ENCODE measurements at regions not wholly inside any gene's neighbourhood (a gene's known extent, or its start where the extent isn't known, plus 50 kb on each side); places are given as distances from the start of the nearest gene placed in this dataset.
"Not testable (repeated sequence)": the region's sequence is repeated elsewhere in the genome, so short reads cannot be mapped to it uniquely, and the experiment has no call there.

DNA sequence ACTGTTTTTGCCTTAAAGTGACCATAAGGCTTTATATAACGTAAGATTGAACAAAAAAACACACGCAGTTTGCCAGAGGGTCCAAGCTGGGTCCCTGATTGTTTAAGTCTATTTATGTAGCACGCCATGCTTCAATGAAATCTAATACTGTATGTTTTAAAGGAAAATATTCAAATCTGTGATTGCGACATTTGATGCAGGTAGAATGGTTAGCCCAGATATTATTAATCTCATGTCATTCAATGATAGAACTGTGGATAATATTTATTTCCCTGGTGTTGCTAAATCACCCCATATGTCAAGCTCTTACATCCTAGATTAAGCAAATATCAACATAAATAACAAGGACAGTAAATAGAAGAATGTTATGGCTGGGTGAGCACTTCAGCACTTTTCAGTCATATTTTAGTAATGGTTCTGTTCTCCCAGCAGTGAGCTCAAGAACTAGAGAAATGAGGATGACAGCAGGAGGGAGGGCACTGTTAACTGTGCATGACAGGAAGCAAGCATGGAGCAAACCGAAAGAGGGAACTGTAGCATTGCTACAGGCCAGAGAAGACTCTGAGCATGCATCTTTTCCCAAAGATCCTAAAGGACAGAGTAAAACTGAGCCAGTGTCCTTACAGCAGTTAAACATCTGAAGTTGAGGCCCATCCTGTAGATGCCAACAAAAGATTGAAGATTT, 465.7 kb upstream of the MGAT4C start:
- no peak overlapping the region for H3K4me3 ChIP-seq (ENCODE audit: insufficient read length, low read depth)
- no peaks in the 10 kb centered on the region for H3K4me1 ChIP-seq (ENCODE audit: insufficient read depth, insufficient read length)
- H3K9ac ChIP-seq (ENCODE audit: insufficient read length, low read depth) = no peak overlapping the region
- H3K27me3 ChIP-seq (ENCODE audit: insufficient read depth, insufficient read length) = no peaks in the 10 kb centered on the region
- TF ChIP-seq SUZ12 (IDR thresholded peaks at IDR 0.05; ENCODE audit: extremely low read depth, insufficient read depth, insufficient read length) = no peak
- no peak for TF ChIP-seq YY1 (IDR thresholded peaks at IDR 0.05; ENCODE audit: insufficient read depth, insufficient read length)
- no peaks in the 10 kb centered on the region for H3K9me3 ChIP-seq (ENCODE audit: insufficient read depth, low read length)
- H3K36me3 ChIP-seq (ENCODE audit: insufficient read depth, insufficient read length, low read length) = no peaks in the 10 kb centered on the region
- no peak for DNase-seq (ENCODE audit: low read depth, low spot score)

DNA sequence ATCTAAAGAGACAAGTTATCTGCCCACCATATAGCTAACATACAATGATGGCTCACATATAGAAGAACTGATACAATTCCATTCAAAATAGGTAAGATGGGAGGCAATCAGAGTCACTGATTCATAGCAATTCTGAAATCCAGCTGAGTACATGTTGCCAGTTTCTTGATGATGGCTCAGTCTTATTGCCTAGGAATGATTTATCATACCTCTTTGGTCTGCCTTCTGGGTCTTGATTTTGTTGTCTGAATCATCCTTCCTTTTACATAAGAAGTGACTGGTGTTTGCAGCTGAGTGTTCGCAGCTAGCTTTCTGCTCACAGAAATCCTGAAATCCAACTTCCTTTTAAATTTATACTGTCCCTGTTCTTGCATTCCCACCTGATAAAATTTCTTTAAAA, 463.2 kb upstream of the MGAT4C start:
- H3K9me3 ChIP-seq (ENCODE audit: insufficient read depth, low read length) = no peaks in the 10 kb centered on the region
- no peak overlapping the region for H3K9ac ChIP-seq (ENCODE audit: insufficient read length, low read depth)
- H3K27me3 ChIP-seq (ENCODE audit: insufficient read depth, insufficient read length) = no peaks in the 10 kb centered on the region
- H3K36me3 ChIP-seq (ENCODE audit: insufficient read depth, insufficient read length, low read length) = no peaks in the 10 kb centered on the region
- no peaks in the 10 kb centered on the region for H3K4me1 ChIP-seq (ENCODE audit: insufficient read depth, insufficient read length)
- TF ChIP-seq ZNF274 (IDR thresholded peaks at IDR 0.05; ENCODE audit: low read depth, low read length) (no peak), SUZ12 (IDR thresholded peaks at IDR 0.05; ENCODE audit: extremely low read depth, insufficient read depth, insufficient read length) (no peak), YY1 (IDR thresholded peaks at IDR 0.05; ENCODE audit: insufficient read depth, insufficient read length) (no peak)
- no peak for DNase-seq (ENCODE audit: low read depth, low spot score)
- H3K4me3 ChIP-seq (ENCODE audit: insufficient read length, low read depth) = no peak overlapping the region

DNA sequence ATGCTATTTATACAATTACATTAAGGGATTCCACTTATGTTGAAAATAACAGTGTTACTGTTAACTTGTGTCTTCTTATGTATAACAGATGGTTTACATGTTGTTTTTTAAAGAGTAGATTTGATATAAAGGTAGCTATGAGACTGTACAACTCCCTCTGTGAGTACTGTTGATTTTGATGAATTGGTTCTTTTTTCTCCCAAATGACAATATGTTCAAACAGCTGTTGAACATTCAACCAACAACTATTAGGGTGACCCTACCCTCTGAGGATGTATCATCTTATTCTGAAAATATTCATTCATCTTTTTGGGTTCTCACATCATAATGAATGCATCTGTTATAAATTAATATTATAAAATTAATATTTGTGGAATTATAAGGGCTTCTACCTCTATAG, 456.9 kb upstream of the MGAT4C start:
- H3K4me1 ChIP-seq (ENCODE audit: insufficient read depth, insufficient read length) = no peaks in the 10 kb centered on the region
- H3K4me3 ChIP-seq (ENCODE audit: insufficient read length, low read depth) = no peak overlapping the region
- no peaks in the 10 kb centered on the region for H3K36me3 ChIP-seq (ENCODE audit: insufficient read depth, insufficient read length, low read length)
- TF ChIP-seq YY1 (IDR thresholded peaks at IDR 0.05; ENCODE audit: insufficient read depth, insufficient read length) (no peak), SUZ12 (IDR thresholded peaks at IDR 0.05; ENCODE audit: extremely low read depth, insufficient read depth, insufficient read length) (no peak), ZNF274 (IDR thresholded peaks at IDR 0.05; ENCODE audit: low read depth, low read length) (no peak)
- H3K9ac ChIP-seq (ENCODE audit: insufficient read length, low read depth) = no peak overlapping the region
- peaks cover 10% of the 10 kb centered on the region; the same call in 1 of the 2 replicates for H3K9me3 ChIP-seq (ENCODE audit: insufficient read depth, low read length)
- no peaks in the 10 kb centered on the region for H3K27me3 ChIP-seq (ENCODE audit: insufficient read depth, insufficient read length)
- DNase-seq (ENCODE audit: low read depth, low spot score) = no peak

DNA sequence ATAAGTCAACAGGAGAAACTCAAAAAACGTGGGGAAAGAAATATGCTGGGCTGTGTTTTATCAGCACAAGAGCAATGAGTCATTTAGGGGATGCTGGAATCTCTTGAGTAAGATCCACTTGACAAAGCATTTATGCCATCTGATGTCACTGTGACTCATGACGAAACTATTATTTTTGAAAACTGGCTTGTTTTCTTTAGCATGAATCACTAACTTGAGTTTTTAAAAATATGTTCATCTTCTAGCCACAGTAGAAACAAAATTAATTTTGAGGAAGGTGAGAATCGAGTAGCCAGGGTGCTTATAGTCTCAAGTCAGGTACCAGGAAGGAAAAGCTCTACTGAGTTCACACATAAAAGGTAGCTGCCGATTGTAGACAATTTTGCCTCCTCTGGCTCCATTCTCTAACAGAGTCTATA, 456.2 kb upstream of the MGAT4C start:
- Histone ChIP-seq H3K4me3 (ENCODE audit: insufficient read length, low read depth) (no peak overlapping the region), H3K36me3 (ENCODE audit: insufficient read depth, insufficient read length, low read length) (no peaks in the 10 kb centered on the region), H3K27me3 (ENCODE audit: insufficient read depth, insufficient read length) (no peaks in the 10 kb centered on the region), H3K9me3 (ENCODE audit: insufficient read depth, low read length) (peaks cover 13% of the 10 kb centered on the region; the same call in 1 of the 2 replicates), H3K9ac (ENCODE audit: insufficient read length, low read depth) (no peak overlapping the region), H3K4me1 (ENCODE audit: insufficient read depth, insufficient read length) (no peaks in the 10 kb centered on the region)
- TF ChIP-seq YY1 (IDR thresholded peaks at IDR 0.05; ENCODE audit: insufficient read depth, insufficient read length) (no peak), ZNF274 (IDR thresholded peaks at IDR 0.05; ENCODE audit: low read depth, low read length) (no peak), SUZ12 (IDR thresholded peaks at IDR 0.05; ENCODE audit: extremely low read depth, insufficient read depth, insufficient read length) (no peak)
- no peak for DNase-seq (ENCODE audit: low read depth, low spot score)

DNA sequence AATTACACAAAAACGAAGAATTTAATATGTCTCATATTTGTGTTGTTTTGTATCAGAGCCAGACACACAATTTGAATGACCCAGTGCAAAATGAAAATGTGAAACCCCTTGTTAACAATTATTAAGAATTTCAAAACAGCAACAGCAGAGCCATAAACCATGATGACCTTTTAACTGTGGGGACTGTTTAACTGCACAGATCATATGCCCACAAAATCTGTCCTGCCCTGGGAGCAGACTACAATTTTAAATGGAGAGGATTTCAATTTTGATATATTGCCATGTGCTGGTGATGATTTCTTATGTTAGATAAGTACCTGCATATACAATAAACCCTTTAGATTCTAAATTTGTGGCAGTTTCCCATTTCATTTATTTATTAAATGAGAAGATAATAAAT, 455.5 kb upstream of the MGAT4C start:
- Histone ChIP-seq H3K4me1 (ENCODE audit: insufficient read depth, insufficient read length) (no peaks in the 10 kb centered on the region), H3K4me3 (ENCODE audit: insufficient read length, low read depth) (no peak overlapping the region), H3K36me3 (ENCODE audit: insufficient read depth, insufficient read length, low read length) (no peaks in the 10 kb centered on the region), H3K27me3 (ENCODE audit: insufficient read depth, insufficient read length) (no peaks in the 10 kb centered on the region), H3K9me3 (ENCODE audit: insufficient read depth, low read length) (peaks cover 13% of the 10 kb centered on the region; the same call in 1 of the 2 replicates), H3K9ac (ENCODE audit: insufficient read length, low read depth) (no peak overlapping the region)
- no peak for DNase-seq (ENCODE audit: low read depth, low spot score)
- TF ChIP-seq ZNF274 (IDR thresholded peaks at IDR 0.05; ENCODE audit: low read depth, low read length) (no peak), YY1 (IDR thresholded peaks at IDR 0.05; ENCODE audit: insufficient read depth, insufficient read length) (no peak), SUZ12 (IDR thresholded peaks at IDR 0.05; ENCODE audit: extremely low read depth, insufficient read depth, insufficient read length) (no peak)

DNA sequence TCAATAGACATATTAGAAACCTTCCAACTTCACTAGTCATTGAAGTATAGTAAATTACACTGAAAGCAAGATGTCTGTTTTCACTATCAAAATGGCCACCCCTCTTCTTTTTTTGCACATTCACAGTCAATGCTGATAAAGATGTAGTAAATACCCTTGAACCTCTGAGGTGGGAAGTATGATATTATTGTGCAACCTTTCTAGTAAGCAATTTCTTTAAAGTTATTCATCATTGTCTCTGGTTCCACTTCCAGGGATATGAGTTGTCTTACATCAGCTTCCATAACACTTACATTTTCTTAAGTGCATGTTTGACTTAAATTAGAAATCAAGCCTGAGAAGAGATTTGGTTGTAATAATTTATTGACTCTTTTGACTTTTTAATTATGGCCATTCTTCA, 453.9 kb upstream of the MGAT4C start:
- H3K4me1 ChIP-seq (ENCODE audit: insufficient read depth, insufficient read length) = no peaks in the 10 kb centered on the region
- H3K27me3 ChIP-seq (ENCODE audit: insufficient read depth, insufficient read length) = no peaks in the 10 kb centered on the region
- peaks cover 13% of the 10 kb centered on the region; the same call in 1 of the 2 replicates for H3K9me3 ChIP-seq (ENCODE audit: insufficient read depth, low read length)
- DNase-seq (ENCODE audit: low read depth, low spot score) = no peak
- no peak overlapping the region for H3K9ac ChIP-seq (ENCODE audit: insufficient read length, low read depth)
- no peaks in the 10 kb centered on the region for H3K36me3 ChIP-seq (ENCODE audit: insufficient read depth, insufficient read length, low read length)
- TF ChIP-seq ZNF274 (IDR thresholded peaks at IDR 0.05; ENCODE audit: low read depth, low read length) (no peak), YY1 (IDR thresholded peaks at IDR 0.05; ENCODE audit: insufficient read depth, insufficient read length) (no peak), SUZ12 (IDR thresholded peaks at IDR 0.05; ENCODE audit: extremely low read depth, insufficient read depth, insufficient read length) (no peak)
- H3K4me3 ChIP-seq (ENCODE audit: insufficient read length, low read depth) = no peak overlapping the region

DNA sequence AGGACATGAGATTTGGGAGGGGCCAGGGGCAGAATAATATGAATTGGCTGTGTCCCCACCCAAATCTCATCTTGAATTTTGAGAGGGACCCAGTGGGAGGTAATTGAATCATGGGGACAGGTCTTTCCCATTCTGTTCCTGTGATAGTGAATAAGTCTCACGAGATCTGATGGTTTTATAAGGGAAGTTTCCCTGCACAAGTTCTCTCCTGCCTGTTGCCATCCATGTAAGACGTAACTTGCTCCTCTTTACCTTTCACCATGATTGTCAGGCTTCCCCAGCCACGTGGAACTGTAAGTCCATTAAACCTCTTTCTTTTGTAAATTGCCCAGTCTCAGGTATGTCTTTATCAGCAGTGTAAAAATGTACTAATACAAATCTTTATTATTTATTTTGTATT, 452.8 kb upstream of the MGAT4C start:
- H3K9me3 ChIP-seq (ENCODE audit: insufficient read depth, low read length) = peaks cover 13% of the 10 kb centered on the region; the same call in 1 of the 2 replicates
- H3K4me3 ChIP-seq (ENCODE audit: insufficient read length, low read depth) = not testable (repeated sequence)

More for the DNA sequence above, 452.8 kb upstream of the MGAT4C start:
- not testable (repeated sequence) for DNase-seq (ENCODE audit: low read depth, low spot score); H3K36me3 ChIP-seq (ENCODE audit: insufficient read depth, insufficient read length, low read length); H3K9ac ChIP-seq (ENCODE audit: insufficient read length, low read depth); H3K27me3 ChIP-seq (ENCODE audit: insufficient read depth, insufficient read length); H3K4me1 ChIP-seq (ENCODE audit: insufficient read depth, insufficient read length)
